CD4-positive, alpha-beta T cell (primary cell): ENCODE measurements at regions not wholly inside any gene's neighbourhood (a gene's known extent, or its start where the extent isn't known, plus 50 kb on each side); places are given as distances from the start of the nearest gene placed in this dataset.

ENCODE experiments used
- ATAC-seq: fragments of 200-7000 bp; cut with Tn5 transposase; one replicate; pipeline ENCODE4 v1.10.0; 2022; ENCODE audit warnings: mild to moderate bottlenecking; ENCODE audit not compliant: poor library complexity
- CTCF ChIA-PET: fragments of 350-600 bp; sonication (Branson Sonifier 250); formaldehyde crosslinking; loops from one replicate; lab custom pipeline; 2021; ENCODE audit warnings: antibody characterized with exemption, inconsistent platforms; lab: Charles Lee
- POLR2A ChIA-PET: fragments of 350-600 bp; sonication (Branson Sonifier 250); formaldehyde crosslinking; loops from one replicate; lab custom pipeline; 2021; ENCODE audit warnings: antibody characterized with exemption, inconsistent platforms; lab: Charles Lee
- DNase-seq, 14 experiments: peaks; one replicate each; pipeline ENCODE4 v3.0.0-alpha.2; 2013 to 2020; ENCODE audit warnings: mixed read lengths in 2 of 14
- H3K27ac ChIP-seq, 2 donors: one replicate each; pipeline versions ENCODE4 v1.5.1 to v1.7.0; 2013; ENCODE audit warnings: low read length in 2 of 2, low read depth in 1 of 2, mild to moderate bottlenecking in 1 of 2
- H3K27me3 ChIP-seq, 2 experiments: 1 replicate in 1 of 2; 2 replicates in 1 of 2; pipeline versions ENCODE4 v1.6.1 to v1.7.0; 2013; ENCODE audit warnings: low read length in 2 of 2, control low read depth in 1 of 2, mild to moderate bottlenecking in 1 of 2, moderate library complexity in 1 of 2; ENCODE audit not compliant: insufficient read depth in 2 of 2, control insufficient read depth in 1 of 2
- H3K36me3 ChIP-seq: one replicate; pipeline ENCODE4 v1.6.1; 2013; ENCODE audit warnings: low read length, control low read depth; ENCODE audit not compliant: insufficient read depth
- H3K4me1 ChIP-seq: one replicate; pipeline ENCODE4 v1.6.1; 2013; ENCODE audit warnings: low read length, control low read depth; ENCODE audit not compliant: insufficient read depth
- H3K4me3 ChIP-seq: one replicate; pipeline ENCODE4 v1.5.1; 2013; ENCODE audit warnings: mild to moderate bottlenecking, low read length, moderate library complexity
- H3K9me3 ChIP-seq, 2 experiments: 1 replicate in 1 of 2; 2 replicates in 1 of 2; pipeline versions ENCODE4 v1.6.1 to v1.7.0; 2013; ENCODE audit warnings: low read length in 2 of 2, mild to moderate bottlenecking in 2 of 2, control low read depth in 1 of 2, moderate library complexity in 1 of 2; ENCODE audit not compliant: control insufficient read depth in 1 of 2, insufficient read depth in 1 of 2
- H3K27ac Mint-ChIP-seq: one replicate; pipeline ENCODE4 v1.8.0; 2020; ENCODE audit warnings: mixed read lengths
- H3K27me3 Mint-ChIP-seq: one replicate; pipeline ENCODE4 v1.8.0; 2021; ENCODE audit warnings: mixed read lengths
- H3K36me3 Mint-ChIP-seq: one replicate; pipeline ENCODE4 v1.8.0; 2021; ENCODE audit warnings: low read depth, mixed read lengths
- H3K4me1 Mint-ChIP-seq: one replicate; pipeline ENCODE4 v1.8.0; 2021; ENCODE audit warnings: low read depth, mixed read lengths
- H3K4me3 Mint-ChIP-seq: one replicate; pipeline ENCODE4 v1.8.0; 2020; ENCODE audit warnings: mild to moderate bottlenecking, mixed read lengths
- H3K9me3 Mint-ChIP-seq: one replicate; pipeline ENCODE4 v1.8.0; 2020; ENCODE audit warnings: mixed read lengths
- CTCF ChIP-seq: fragments of 200-600 bp; IDR thresholded peaks from one replicate; pipeline ENCODE4 v1.8.0; 2022; ENCODE audit warnings: antibody characterized with exemption, mild to moderate bottlenecking
- intact Hi-C, 2 experiments: fragments of 100-400 bp; cut with DNase I in 1 of 2; cut with micrococcal nuclease in 1 of 2; formaldehyde crosslinking; loops; one replicate each; pipeline versions ENCODE4 v1.15.1 to v1.9.0; 2023 to 2025; cut with DNase I, micrococcal nuclease

GRCh38 chr1:29967261-29967660 is 730.9 kb downstream of the PTPRU start:
- intact Hi-C loops = no loop called here
- Mint-ChIP-seq H3K4me1 (no peaks in the 10 kb centered on the region), H3K4me3 (no peak overlapping the region), H3K9me3 (no peaks in the 10 kb centered on the region), H3K27ac (no peak overlapping the region), H3K27me3 (peaks cover 22% of the 10 kb centered on the region), H3K36me3 (no peaks in the 10 kb centered on the region)
- ChIA-PET CTCF (no interaction called here), POLR2A (no interaction called here)
- Histone ChIP-seq H3K9me3 (peaks cover 0 to 4% of the 10 kb centered on the region in 2 experiments), H3K27me3 (peaks cover 0 to 4% of the 10 kb centered on the region in 2 experiments), H3K4me3 (no peak overlapping the region), H3K4me1 (no peaks in the 10 kb centered on the region), H3K27ac (no peak overlapping the region), H3K36me3 (no peaks in the 10 kb centered on the region)
- DNase-seq = no peak
- no peak for TF ChIP-seq CTCF
- no peak for ATAC-seq

GRCh38 chr1:29966526-29967045 is 730.3 kb downstream of the PTPRU start:
- H3K9me3 Mint-ChIP-seq = no peaks in the 10 kb centered on the region
- Histone ChIP-seq H3K4me1 (no peaks in the 10 kb centered on the region), H3K9me3 (peaks cover 0 to 4% of the 10 kb centered on the region in 2 experiments), H3K36me3 (no peaks in the 10 kb centered on the region), H3K4me3 (no peak overlapping the region), H3K27ac (no peak overlapping the region), H3K27me3 (peaks cover 0 to 4% of the 10 kb centered on the region in 2 experiments)
- DNase-seq (no peak), ATAC-seq (no peak)
- TF ChIP-seq CTCF = no peak
- intact Hi-C loops = no loop called here
- H3K36me3 Mint-ChIP-seq = no peaks in the 10 kb centered on the region
- no peak overlapping the region for H3K27ac Mint-ChIP-seq
- CTCF ChIA-PET = no interaction called here
- POLR2A ChIA-PET = no interaction called here
- peaks cover 22% of the 10 kb centered on the region for H3K27me3 Mint-ChIP-seq
- no peak overlapping the region for H3K4me3 Mint-ChIP-seq
- H3K4me1 Mint-ChIP-seq = no peaks in the 10 kb centered on the region

GRCh38 chr1:29964718-29965533 is 728.6 kb downstream of the PTPRU start:
- Histone ChIP-seq H3K36me3 (no peaks in the 10 kb centered on the region), H3K27ac (no peak overlapping the region), H3K9me3 (peaks cover 0 to 10% of the 10 kb centered on the region in 2 experiments), H3K4me1 (no peaks in the 10 kb centered on the region), H3K27me3 (peaks cover 0 to 4% of the 10 kb centered on the region in 2 experiments), H3K4me3 (no peak overlapping the region)
- no peak overlapping the region for H3K4me3 Mint-ChIP-seq
- intact Hi-C loops = no loop called here
- TF ChIP-seq CTCF = no peak
- no peak for DNase-seq
- H3K9me3 Mint-ChIP-seq = no peaks in the 10 kb centered on the region
- ChIA-PET CTCF (no interaction called here), POLR2A (no interaction called here)
- no peak for ATAC-seq
- H3K27me3 Mint-ChIP-seq = peaks cover 12% of the 10 kb centered on the region
- no peaks in the 10 kb centered on the region for H3K4me1 Mint-ChIP-seq
- no peak overlapping the region for H3K27ac Mint-ChIP-seq
- H3K36me3 Mint-ChIP-seq = no peaks in the 10 kb centered on the region
